ENCODE measurements at regions not wholly inside any gene's neighbourhood (a gene's known extent, or its start where the extent isn't known, plus 50 kb on each side); places are given as distances from the start of the nearest gene placed in this dataset.
A peak's percentile ranks its signal among the peaks of the same experiment; 100 is the strongest.

DNA sequence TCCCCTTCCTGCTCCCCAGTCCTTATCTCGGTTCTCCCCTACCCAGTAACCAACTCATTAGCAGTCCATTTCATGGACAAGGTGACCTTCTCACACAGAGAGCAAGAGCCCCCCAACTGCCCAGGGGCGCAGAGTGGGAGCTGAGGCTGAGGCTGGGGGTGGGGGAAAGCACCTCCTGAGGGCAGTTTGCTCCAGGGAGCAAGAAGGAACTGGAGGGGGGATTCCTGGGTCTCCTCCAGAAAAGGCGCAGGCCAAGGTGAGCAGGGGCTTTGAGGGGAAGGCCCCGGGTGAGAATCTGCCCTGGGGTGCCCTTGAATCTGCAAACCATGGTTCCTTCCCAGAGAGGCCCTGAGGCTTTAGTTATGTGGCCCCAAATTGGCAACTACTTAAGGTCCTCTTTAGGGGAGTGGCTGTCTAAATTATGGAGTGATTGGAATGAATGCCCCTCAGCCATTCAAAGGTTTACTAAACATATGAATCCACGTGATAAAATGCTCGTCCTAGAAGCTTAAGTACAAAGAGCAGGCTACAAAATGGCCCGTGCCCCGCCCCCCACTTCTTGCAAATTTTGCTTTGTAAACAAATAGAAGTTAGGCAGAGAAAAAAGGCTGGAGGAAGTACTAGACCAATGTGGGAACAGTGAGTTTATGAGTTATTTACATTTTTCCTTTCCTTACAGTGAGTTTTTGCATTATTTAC, 123.5 kb upstream of the HS6ST1 start (continued):
- TF ChIP-seq, protein P1, sequence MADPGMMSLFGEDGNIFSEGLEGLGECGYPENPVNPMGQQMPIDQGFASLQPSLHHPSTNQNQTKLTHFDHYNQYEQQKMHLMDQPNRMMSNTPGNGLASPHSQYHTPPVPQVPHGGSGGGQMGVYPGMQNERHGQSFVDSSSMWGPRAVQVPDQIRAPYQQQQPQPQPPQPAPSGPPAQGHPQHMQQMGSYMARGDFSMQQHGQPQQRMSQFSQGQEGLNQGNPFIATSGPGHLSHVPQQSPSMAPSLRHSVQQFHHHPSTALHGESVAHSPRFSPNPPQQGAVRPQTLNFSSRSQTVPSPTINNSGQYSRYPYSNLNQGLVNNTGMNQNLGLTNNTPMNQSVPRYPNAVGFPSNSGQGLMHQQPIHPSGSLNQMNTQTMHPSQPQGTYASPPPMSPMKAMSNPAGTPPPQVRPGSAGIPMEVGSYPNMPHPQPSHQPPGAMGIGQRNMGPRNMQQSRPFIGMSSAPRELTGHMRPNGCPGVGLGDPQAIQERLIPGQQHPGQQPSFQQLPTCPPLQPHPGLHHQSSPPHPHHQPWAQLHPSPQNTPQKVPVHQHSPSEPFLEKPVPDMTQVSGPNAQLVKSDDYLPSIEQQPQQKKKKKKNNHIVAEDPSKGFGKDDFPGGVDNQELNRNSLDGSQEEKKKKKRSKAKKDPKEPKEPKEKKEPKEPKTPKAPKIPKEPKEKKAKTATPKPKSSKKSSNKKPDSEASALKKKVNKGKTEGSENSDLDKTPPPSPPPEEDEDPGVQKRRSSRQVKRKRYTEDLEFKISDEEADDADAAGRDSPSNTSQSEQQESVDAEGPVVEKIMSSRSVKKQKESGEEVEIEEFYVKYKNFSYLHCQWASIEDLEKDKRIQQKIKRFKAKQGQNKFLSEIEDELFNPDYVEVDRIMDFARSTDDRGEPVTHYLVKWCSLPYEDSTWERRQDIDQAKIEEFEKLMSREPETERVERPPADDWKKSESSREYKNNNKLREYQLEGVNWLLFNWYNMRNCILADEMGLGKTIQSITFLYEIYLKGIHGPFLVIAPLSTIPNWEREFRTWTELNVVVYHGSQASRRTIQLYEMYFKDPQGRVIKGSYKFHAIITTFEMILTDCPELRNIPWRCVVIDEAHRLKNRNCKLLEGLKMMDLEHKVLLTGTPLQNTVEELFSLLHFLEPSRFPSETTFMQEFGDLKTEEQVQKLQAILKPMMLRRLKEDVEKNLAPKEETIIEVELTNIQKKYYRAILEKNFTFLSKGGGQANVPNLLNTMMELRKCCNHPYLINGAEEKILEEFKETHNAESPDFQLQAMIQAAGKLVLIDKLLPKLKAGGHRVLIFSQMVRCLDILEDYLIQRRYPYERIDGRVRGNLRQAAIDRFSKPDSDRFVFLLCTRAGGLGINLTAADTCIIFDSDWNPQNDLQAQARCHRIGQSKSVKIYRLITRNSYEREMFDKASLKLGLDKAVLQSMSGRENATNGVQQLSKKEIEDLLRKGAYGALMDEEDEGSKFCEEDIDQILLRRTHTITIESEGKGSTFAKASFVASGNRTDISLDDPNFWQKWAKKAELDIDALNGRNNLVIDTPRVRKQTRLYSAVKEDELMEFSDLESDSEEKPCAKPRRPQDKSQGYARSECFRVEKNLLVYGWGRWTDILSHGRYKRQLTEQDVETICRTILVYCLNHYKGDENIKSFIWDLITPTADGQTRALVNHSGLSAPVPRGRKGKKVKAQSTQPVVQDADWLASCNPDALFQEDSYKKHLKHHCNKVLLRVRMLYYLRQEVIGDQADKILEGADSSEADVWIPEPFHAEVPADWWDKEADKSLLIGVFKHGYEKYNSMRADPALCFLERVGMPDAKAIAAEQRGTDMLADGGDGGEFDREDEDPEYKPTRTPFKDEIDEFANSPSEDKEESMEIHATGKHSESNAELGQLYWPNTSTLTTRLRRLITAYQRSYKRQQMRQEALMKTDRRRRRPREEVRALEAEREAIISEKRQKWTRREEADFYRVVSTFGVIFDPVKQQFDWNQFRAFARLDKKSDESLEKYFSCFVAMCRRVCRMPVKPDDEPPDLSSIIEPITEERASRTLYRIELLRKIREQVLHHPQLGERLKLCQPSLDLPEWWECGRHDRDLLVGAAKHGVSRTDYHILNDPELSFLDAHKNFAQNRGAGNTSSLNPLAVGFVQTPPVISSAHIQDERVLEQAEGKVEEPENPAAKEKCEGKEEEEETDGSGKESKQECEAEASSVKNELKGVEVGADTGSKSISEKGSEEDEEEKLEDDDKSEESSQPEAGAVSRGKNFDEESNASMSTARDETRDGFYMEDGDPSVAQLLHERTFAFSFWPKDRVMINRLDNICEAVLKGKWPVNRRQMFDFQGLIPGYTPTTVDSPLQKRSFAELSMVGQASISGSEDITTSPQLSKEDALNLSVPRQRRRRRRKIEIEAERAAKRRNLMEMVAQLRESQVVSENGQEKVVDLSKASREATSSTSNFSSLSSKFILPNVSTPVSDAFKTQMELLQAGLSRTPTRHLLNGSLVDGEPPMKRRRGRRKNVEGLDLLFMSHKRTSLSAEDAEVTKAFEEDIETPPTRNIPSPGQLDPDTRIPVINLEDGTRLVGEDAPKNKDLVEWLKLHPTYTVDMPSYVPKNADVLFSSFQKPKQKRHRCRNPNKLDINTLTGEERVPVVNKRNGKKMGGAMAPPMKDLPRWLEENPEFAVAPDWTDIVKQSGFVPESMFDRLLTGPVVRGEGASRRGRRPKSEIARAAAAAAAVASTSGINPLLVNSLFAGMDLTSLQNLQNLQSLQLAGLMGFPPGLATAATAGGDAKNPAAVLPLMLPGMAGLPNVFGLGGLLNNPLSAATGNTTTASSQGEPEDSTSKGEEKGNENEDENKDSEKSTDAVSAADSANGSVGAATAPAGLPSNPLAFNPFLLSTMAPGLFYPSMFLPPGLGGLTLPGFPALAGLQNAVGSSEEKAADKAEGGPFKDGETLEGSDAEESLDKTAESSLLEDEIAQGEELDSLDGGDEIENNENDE (IDR thresholded peaks at IDR 0.05; ENCODE audit: low read depth, low read length): no peak
- TF ChIP-seq NR4A1 (CRISPR knock-in tag; IDR thresholded peaks at IDR 0.05): no peak
- TF ChIP-seq NR4A1 (tag; IDR thresholded peaks at IDR 0.05): peak; percentile 68; the same call in 1 of the 2 replicates
- peak; percentile 5; the same call in 1 of the 2 replicates for TF ChIP-seq ELF1 (tag; IDR thresholded peaks at IDR 0.05)
- TF ChIP-seq YY1 (IDR thresholded peaks at IDR 0.05; ENCODE audit: borderline replicate concordance in 1 of 3, control insufficient read depth in 1 of 3, extremely low read depth in 1 of 3, insufficient read depth in 3 of 3, insufficient read length in 1 of 3, insufficient replicate concordance in 2 of 3, low read depth in 1 of 3, low read length in 2 of 3): peak in 1 of 3 experiments; percentile 44
- no peak for TF ChIP-seq MTA2 (IDR thresholded peaks at IDR 0.05; ENCODE audit: low read depth)
- TF ChIP-seq ZNF75A (CRISPR knock-in tag; IDR thresholded peaks at IDR 0.05): no peak
- peak; percentile 23; the same call in 1 of the 2 replicates for TF ChIP-seq NFRKB (IDR thresholded peaks at IDR 0.05; ENCODE audit: low read depth)
- 0 out of 2 replicates have a peak, but pooled peaks have one; percentile 13 for TF ChIP-seq ERF (CRISPR knock-in tag; IDR thresholded peaks at IDR 0.05)
- no peak for TF ChIP-seq HNRNPL (IDR thresholded peaks at IDR 0.05; ENCODE audit: low read depth, low read length)
- TF ChIP-seq, protein P2, sequence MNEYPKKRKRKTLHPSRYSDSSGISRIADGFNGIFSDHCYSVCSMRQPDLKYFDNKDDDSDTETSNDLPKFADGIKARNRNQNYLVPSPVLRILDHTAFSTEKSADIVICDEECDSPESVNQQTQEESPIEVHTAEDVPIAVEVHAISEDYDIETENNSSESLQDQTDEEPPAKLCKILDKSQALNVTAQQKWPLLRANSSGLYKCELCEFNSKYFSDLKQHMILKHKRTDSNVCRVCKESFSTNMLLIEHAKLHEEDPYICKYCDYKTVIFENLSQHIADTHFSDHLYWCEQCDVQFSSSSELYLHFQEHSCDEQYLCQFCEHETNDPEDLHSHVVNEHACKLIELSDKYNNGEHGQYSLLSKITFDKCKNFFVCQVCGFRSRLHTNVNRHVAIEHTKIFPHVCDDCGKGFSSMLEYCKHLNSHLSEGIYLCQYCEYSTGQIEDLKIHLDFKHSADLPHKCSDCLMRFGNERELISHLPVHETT (CRISPR knock-in tag; conservative IDR thresholded peaks at IDR 0.05 in 1 of 2, IDR thresholded peaks at IDR 0.05 in 1 of 2): peak in 1 of 2 experiments; percentile 62; a peak in 1 of 4 replicates
- no peak for TF ChIP-seq MXI1 (IDR thresholded peaks at IDR 0.05; ENCODE audit: low read depth, low read length)
- TF ChIP-seq SMAD4 (CRISPR knock-in tag; conservative IDR thresholded peaks at IDR 0.05): 0 out of 2 replicates have a peak, but pooled peaks have one; percentile 19
- peak; percentile 52; the same call in 1 of the 2 replicates for TF ChIP-seq BACH1 (tag; IDR thresholded peaks at IDR 0.05)
